ENCODE measurements at regions not wholly inside any gene's neighbourhood (a gene's known extent, or its start where the extent isn't known, plus 50 kb on each side); places are given as distances from the start of the nearest gene placed in this dataset.
A peak's percentile ranks its signal among the peaks of the same experiment; 100 is the strongest.

DNA sequence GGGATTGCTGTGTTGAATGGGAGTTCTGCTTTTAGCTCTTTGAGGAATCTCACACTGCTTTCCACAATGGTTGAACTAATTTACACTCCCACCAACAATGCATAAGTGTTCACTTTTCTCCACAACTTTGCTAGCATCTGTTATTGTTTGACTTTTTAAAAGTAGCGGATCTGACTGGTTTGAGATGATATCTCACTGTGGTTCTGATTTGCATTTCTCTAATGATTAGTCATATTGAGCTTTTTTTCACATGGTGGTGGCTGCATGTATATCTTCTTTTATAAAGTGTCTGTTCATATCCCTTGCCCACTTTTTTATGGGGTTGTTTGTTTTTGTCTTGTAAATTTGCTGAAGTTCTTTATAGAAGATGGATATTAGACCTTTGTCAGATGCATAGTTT is 588.3 kb upstream of the ADGRB3 start:
- H3K36me3 ChIP-seq (ENCODE audit: low read depth, low read length), result no peaks in the 10 kb centered on the region
- no peak for DNase-seq
- intact Hi-C loops (cut with micrococcal nuclease), result no loop called here
- no peaks in the 10 kb centered on the region for H3K9me3 ChIP-seq (ENCODE audit: low read length)
- H3K9me2 ChIP-seq (replicated peaks; ENCODE audit: low read length), result no peaks in the 10 kb centered on the region
- ChIA-PET CTCF (no interaction called here), POLR2A (ENCODE audit: unreplicated experiment) (no interaction called here)
- ATAC-seq, result peak; percentile 38; the same call in 1 of the 2 replicates
- no peaks in the 10 kb centered on the region for H4K20me1 ChIP-seq (ENCODE audit: low read length)
- no peaks in the 10 kb centered on the region for H3K4me1 ChIP-seq (ENCODE audit: insufficient read depth, low read length)
- H3K9ac ChIP-seq (ENCODE audit: low read length), result no peak overlapping the region
- no peaks in the 10 kb centered on the region for H3F3A ChIP-seq (ENCODE audit: low read length, unreplicated experiment)
- H3K27me3 ChIP-seq (ENCODE audit: low read length), result no peaks in the 10 kb centered on the region
- no peak overlapping the region for H2AFZ ChIP-seq (ENCODE audit: low read length)
- TF ChIP-seq EZH2 (IDR thresholded peaks at IDR 0.05; ENCODE audit: low read length, unreplicated experiment) (no peak), EZH2phosphoT487 (IDR thresholded peaks at IDR 0.05; ENCODE audit: borderline replicate concordance, low read length) (no peak)
- TF ChIP-seq, protein P1, sequence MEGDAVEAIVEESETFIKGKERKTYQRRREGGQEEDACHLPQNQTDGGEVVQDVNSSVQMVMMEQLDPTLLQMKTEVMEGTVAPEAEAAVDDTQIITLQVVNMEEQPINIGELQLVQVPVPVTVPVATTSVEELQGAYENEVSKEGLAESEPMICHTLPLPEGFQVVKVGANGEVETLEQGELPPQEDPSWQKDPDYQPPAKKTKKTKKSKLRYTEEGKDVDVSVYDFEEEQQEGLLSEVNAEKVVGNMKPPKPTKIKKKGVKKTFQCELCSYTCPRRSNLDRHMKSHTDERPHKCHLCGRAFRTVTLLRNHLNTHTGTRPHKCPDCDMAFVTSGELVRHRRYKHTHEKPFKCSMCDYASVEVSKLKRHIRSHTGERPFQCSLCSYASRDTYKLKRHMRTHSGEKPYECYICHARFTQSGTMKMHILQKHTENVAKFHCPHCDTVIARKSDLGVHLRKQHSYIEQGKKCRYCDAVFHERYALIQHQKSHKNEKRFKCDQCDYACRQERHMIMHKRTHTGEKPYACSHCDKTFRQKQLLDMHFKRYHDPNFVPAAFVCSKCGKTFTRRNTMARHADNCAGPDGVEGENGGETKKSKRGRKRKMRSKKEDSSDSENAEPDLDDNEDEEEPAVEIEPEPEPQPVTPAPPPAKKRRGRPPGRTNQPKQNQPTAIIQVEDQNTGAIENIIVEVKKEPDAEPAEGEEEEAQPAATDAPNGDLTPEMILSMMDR (conservative IDR thresholded peaks at IDR 0.05; ENCODE audit: low read depth, low read length), result no peak
- H3K4me3 ChIP-seq (ENCODE audit: low read length), result no peak overlapping the region
- H3K4me2 ChIP-seq (ENCODE audit: low read length), result no peak overlapping the region
- H3K79me2 ChIP-seq (ENCODE audit: low read length), result no peaks in the 10 kb centered on the region
- BruUV-seq (replicated peaks), result no TSS peak
- H3K27ac ChIP-seq (ENCODE audit: low read length), result no peak overlapping the region

DNA sequence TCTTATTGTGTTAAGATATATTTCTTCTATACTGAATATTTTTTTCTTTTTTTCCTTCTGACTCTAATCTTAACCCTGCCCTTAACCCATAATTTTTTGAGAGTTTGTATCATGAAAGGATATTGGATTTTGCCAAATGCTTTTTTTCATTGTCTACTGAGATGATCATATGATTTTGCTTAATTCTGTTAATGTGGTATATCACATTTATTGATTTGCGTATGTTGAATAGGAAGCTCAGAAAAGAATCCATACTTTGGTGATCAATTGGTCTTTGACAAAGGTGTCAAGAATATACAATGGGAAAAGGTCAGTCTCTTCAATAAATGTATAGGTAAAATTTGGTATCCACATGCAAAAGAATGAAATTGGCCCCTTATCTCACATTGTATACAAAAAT is 588.8 kb upstream of the ADGRB3 start:
- Histone ChIP-seq H3K4me3 (ENCODE audit: low read length) (no peak overlapping the region), H2AFZ (ENCODE audit: low read length) (no peak overlapping the region), H3K27ac (ENCODE audit: low read length) (no peak overlapping the region), H3K9me3 (ENCODE audit: low read length) (no peaks in the 10 kb centered on the region), H3K4me1 (ENCODE audit: insufficient read depth, low read length) (no peaks in the 10 kb centered on the region), H3K4me2 (ENCODE audit: low read length) (no peak overlapping the region), H3K36me3 (ENCODE audit: low read depth, low read length) (no peaks in the 10 kb centered on the region), H4K20me1 (ENCODE audit: low read length) (no peaks in the 10 kb centered on the region), H3F3A (ENCODE audit: low read length, unreplicated experiment) (no peaks in the 10 kb centered on the region), H3K9me2 (replicated peaks; ENCODE audit: low read length) (no peaks in the 10 kb centered on the region), H3K79me2 (ENCODE audit: low read length) (no peaks in the 10 kb centered on the region), H3K27me3 (ENCODE audit: low read length) (no peaks in the 10 kb centered on the region), H3K9ac (ENCODE audit: low read length) (no peak overlapping the region)
- intact Hi-C loops (cut with micrococcal nuclease), result no loop called here
- ATAC-seq (no peak), DNase-seq (no peak)
- ChIA-PET CTCF (no interaction called here), POLR2A (ENCODE audit: unreplicated experiment) (no interaction called here)
- BruUV-seq (replicated peaks), result no TSS peak
- TF ChIP-seq EZH2phosphoT487 (IDR thresholded peaks at IDR 0.05; ENCODE audit: borderline replicate concordance, low read length) (no peak), EZH2 (IDR thresholded peaks at IDR 0.05; ENCODE audit: low read length, unreplicated experiment) (no peak)
- TF ChIP-seq, protein P1 (conservative IDR thresholded peaks at IDR 0.05; ENCODE audit: low read depth, low read length), result no peak

DNA sequence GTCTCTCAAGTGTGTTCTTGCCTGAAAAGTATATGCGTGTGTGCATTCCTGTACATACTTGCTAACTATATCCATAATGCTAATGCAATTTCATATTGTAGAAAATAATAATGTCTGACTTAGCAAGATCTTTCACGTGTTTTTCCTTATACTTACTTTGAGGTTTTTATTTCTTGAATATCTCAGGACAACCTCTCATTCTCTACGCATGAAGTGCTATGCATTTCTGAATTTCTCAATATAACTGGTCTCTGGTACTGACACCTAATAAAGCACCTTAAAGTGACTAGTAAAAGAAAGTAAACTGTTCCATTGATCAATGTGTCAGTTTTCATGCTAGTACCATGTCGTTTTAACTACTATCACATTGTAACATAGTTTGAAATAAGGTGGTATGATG is 589.9 kb upstream of the ADGRB3 start:
- no TSS peak for BruUV-seq (replicated peaks)
- CTCF ChIA-PET, result interaction anchor here (0.7 kb wide), 1 partner anchor 460 kb away, joined by 3 read pairs; no protein-coding TSS in a partner anchor

More for the DNA sequence above, 589.9 kb upstream of the ADGRB3 start:
- no peak overlapping the region for H3K27ac ChIP-seq (ENCODE audit: low read length)
- H3K27me3 ChIP-seq (ENCODE audit: low read length), result no peaks in the 10 kb centered on the region
- POLR2A ChIA-PET (ENCODE audit: unreplicated experiment), result no interaction called here
- no peaks in the 10 kb centered on the region for H3K9me2 ChIP-seq (replicated peaks; ENCODE audit: low read length)
- no peaks in the 10 kb centered on the region for H3K36me3 ChIP-seq (ENCODE audit: low read depth, low read length)
- H3K79me2 ChIP-seq (ENCODE audit: low read length), result no peaks in the 10 kb centered on the region
- no peak overlapping the region for H3K9ac ChIP-seq (ENCODE audit: low read length)
- H3F3A ChIP-seq (ENCODE audit: low read length, unreplicated experiment), result no peaks in the 10 kb centered on the region
- intact Hi-C loops (cut with micrococcal nuclease), result no loop called here
- no peaks in the 10 kb centered on the region for H4K20me1 ChIP-seq (ENCODE audit: low read length)
- no peaks in the 10 kb centered on the region for H3K9me3 ChIP-seq (ENCODE audit: low read length)
- no peaks in the 10 kb centered on the region for H3K4me1 ChIP-seq (ENCODE audit: insufficient read depth, low read length)
- no peak for ATAC-seq
- DNase-seq, result no peak
- H2AFZ ChIP-seq (ENCODE audit: low read length), result no peak overlapping the region
- TF ChIP-seq EZH2 (IDR thresholded peaks at IDR 0.05; ENCODE audit: low read length, unreplicated experiment) (no peak), EZH2phosphoT487 (IDR thresholded peaks at IDR 0.05; ENCODE audit: borderline replicate concordance, low read length) (no peak)
- TF ChIP-seq, protein P1 (conservative IDR thresholded peaks at IDR 0.05; ENCODE audit: low read depth, low read length), result no peak
- H3K4me3 ChIP-seq (ENCODE audit: low read length), result no peak overlapping the region
- no peak overlapping the region for H3K4me2 ChIP-seq (ENCODE audit: low read length)
